ENCODE measurements at regions not wholly inside any gene's neighbourhood (a gene's known extent, or its start where the extent isn't known, plus 50 kb on each side); places are given as distances from the start of the nearest gene placed in this dataset.

GRCh38 chr16:52929478-52930400 lies 123.0 kb downstream of the CHD9NB start:
- H3K27ac ChIP-seq: no peak overlapping the region
- no peaks in the 10 kb centered on the region for H3K36me3 ChIP-seq
- no peaks in the 10 kb centered on the region for H3K27me3 ChIP-seq
- H3K4me3 ChIP-seq (ENCODE audit: low read depth in 1 of 2, low read length in 1 of 2): no peak overlapping the region
- H3K4me1 ChIP-seq (ENCODE audit: control insufficient read depth in 1 of 2, insufficient read depth in 1 of 2, low read depth in 1 of 2, low read length in 1 of 2): no peaks in the 10 kb centered on the region
- H3K9me3 ChIP-seq: no peaks in the 10 kb centered on the region
- TF ChIP-seq CTCF (IDR thresholded peaks at IDR 0.05): no peak

GRCh38 chr16:52928955-52929354 lies 123.7 kb downstream of the CHD9NB start:
- Histone ChIP-seq H3K36me3 (no peaks in the 10 kb centered on the region), H3K4me3 (ENCODE audit: low read depth in 1 of 2, low read length in 1 of 2) (no peak overlapping the region), H3K4me1 (ENCODE audit: control insufficient read depth in 1 of 2, insufficient read depth in 1 of 2, low read depth in 1 of 2, low read length in 1 of 2) (no peaks in the 10 kb centered on the region), H3K9me3 (no peaks in the 10 kb centered on the region), H3K27me3 (no peaks in the 10 kb centered on the region), H3K27ac (no peak overlapping the region)
- TF ChIP-seq CTCF (IDR thresholded peaks at IDR 0.05): no peak

- H3K27ac ChIP-seq: no peak overlapping the region
- TF ChIP-seq CTCF (IDR thresholded peaks at IDR 0.05): no peak
- H3K36me3 ChIP-seq: no peaks in the 10 kb centered on the region
- H3K27me3 ChIP-seq: no peaks in the 10 kb centered on the region
- no peaks in the 10 kb centered on the region for H3K4me1 ChIP-seq (ENCODE audit: control insufficient read depth in 1 of 2, insufficient read depth in 1 of 2, low read depth in 1 of 2, low read length in 1 of 2)
- no peak overlapping the region for H3K4me3 ChIP-seq (ENCODE audit: low read depth in 1 of 2, low read length in 1 of 2)
- H3K9me3 ChIP-seq: no peaks in the 10 kb centered on the region
Measured at GRCh38 chr16:52925143-52925542, 127.6 kb downstream of the CHD9NB start.

GRCh38 chr16:52924162-52924561 lies 128.5 kb downstream of the CHD9NB start:
- Histone ChIP-seq H3K36me3 (no peaks in the 10 kb centered on the region), H3K9me3 (no peaks in the 10 kb centered on the region), H3K4me1 (ENCODE audit: control insufficient read depth in 1 of 2, insufficient read depth in 1 of 2, low read depth in 1 of 2, low read length in 1 of 2) (no peaks in the 10 kb centered on the region), H3K4me3 (ENCODE audit: low read depth in 1 of 2, low read length in 1 of 2) (no peak overlapping the region), H3K27ac (no peak overlapping the region), H3K27me3 (no peaks in the 10 kb centered on the region)
- no peak for TF ChIP-seq CTCF (IDR thresholded peaks at IDR 0.05)

- Histone ChIP-seq H3K4me1 (ENCODE audit: control insufficient read depth in 1 of 2, insufficient read depth in 1 of 2, low read depth in 1 of 2, low read length in 1 of 2) (no peaks in the 10 kb centered on the region), H3K4me3 (ENCODE audit: low read depth in 1 of 2, low read length in 1 of 2) (no peak overlapping the region), H3K27me3 (no peaks in the 10 kb centered on the region), H3K9me3 (no peaks in the 10 kb centered on the region), H3K36me3 (no peaks in the 10 kb centered on the region), H3K27ac (no peak overlapping the region)
- TF ChIP-seq CTCF (IDR thresholded peaks at IDR 0.05): no peak
Measured at GRCh38 chr16:52921104-52921503, 131.6 kb downstream of the CHD9NB start.
